AG04450 (cell line): ENCODE measurements at regions not wholly inside any gene's neighbourhood (a gene's known extent, or its start where the extent isn't known, plus 50 kb on each side); places are given as distances from the start of the nearest gene placed in this dataset.

Experiments
- CTCF ChIA-PET: fragments of 300-600, 350-600 bp; formaldehyde crosslinking; extraction: SDS; loops from one replicate; lab custom pipeline; 2022; ENCODE audit warnings: antibody characterized with exemption, inconsistent platforms; lab: Charles Lee
- POLR2A ChIA-PET: fragments of 350-600 bp; formaldehyde crosslinking; extraction: SDS; loops from one replicate; lab custom pipeline; 2021; ENCODE audit warnings: antibody characterized with exemption, inconsistent platforms; lab: Yijun Ruan, JAX
- DNase-seq: peaks from one replicate; pipeline ENCODE4 v3.0.0-alpha.2; 2011; ENCODE audit warnings: low read depth, low spot score
- H3K27ac ChIP-seq: one replicate; pipeline ENCODE4 v1.5.1; 2012; ENCODE audit warnings: low read depth, low read length, control low read depth
- H3K27me3 ChIP-seq: one replicate; pipeline ENCODE4 v1.6.0; 2012; ENCODE audit warnings: low read length; ENCODE audit not compliant: control insufficient read depth, insufficient read depth
- H3K4me3 ChIP-seq: 2 replicates; pipeline ENCODE4 v1.5.1; 2011; ENCODE audit warnings: mild to moderate bottlenecking, low read depth, low read length, control low read depth
- H3K9me3 ChIP-seq: 2 replicates; pipeline ENCODE4 v1.5.1; 2012; ENCODE audit warnings: low read length; ENCODE audit not compliant: control insufficient read depth, insufficient read depth
- CTCF ChIP-seq: IDR thresholded peaks from 2 replicates; pipeline ENCODE4 v1.5.1; 2011; ENCODE audit warnings: low read depth, low read length, control low read depth, inconsistent platforms

DNA sequence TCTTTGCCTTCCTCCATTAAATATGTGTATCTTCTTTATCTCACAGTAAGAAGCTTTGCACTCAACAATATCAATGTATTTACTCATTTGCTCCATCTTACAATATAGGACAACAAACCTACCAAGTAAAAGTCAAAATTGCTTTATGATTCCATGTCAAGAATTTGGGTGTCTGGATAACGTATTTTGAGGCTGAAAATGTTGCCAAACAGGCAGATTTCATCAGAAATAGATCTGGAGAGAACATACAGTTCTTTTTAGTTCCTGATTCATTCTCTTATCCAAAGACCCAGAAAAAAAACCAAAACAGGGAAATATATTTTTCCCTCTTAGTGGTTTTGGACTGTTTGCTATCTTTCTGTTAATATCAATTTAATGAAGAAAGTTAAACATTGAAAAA lies 621.1 kb downstream of the STK39 start:
- no peak for DNase-seq
- H3K9me3 ChIP-seq: no peaks in the 10 kb centered on the region
- no peaks in the 10 kb centered on the region for H3K27me3 ChIP-seq
- ChIA-PET CTCF (interaction anchor here (0.6 kb wide), 1 partner anchor 57 kb away, joined by 3 read pairs; no protein-coding TSS in a partner anchor), POLR2A (no interaction called here)
- TF ChIP-seq CTCF: no peak
- no peak overlapping the region for H3K4me3 ChIP-seq
- H3K27ac ChIP-seq: no peak overlapping the region

GRCh38 chr2:167616997-167617396 lies 630.4 kb downstream of the STK39 start:
- no peak overlapping the region for H3K4me3 ChIP-seq
- DNase-seq: no peak
- CTCF ChIA-PET: no interaction called here
- no peaks in the 10 kb centered on the region for H3K27me3 ChIP-seq
- no peaks in the 10 kb centered on the region for H3K9me3 ChIP-seq
- no peak overlapping the region for H3K27ac ChIP-seq
- TF ChIP-seq CTCF: no peak
- POLR2A ChIA-PET: no interaction called here

GRCh38 chr2:167613471-167613870 lies 633.9 kb downstream of the STK39 start:
- ChIA-PET CTCF (no interaction called here), POLR2A (no interaction called here)
- no peak overlapping the region for H3K27ac ChIP-seq
- no peak for TF ChIP-seq CTCF
- no peak overlapping the region for H3K4me3 ChIP-seq
- no peaks in the 10 kb centered on the region for H3K9me3 ChIP-seq
- no peaks in the 10 kb centered on the region for H3K27me3 ChIP-seq
- DNase-seq: no peak

GRCh38 chr2:167608487-167608886 lies 638.9 kb downstream of the STK39 start:
- H3K4me3 ChIP-seq: no peak overlapping the region
- no peaks in the 10 kb centered on the region for H3K9me3 ChIP-seq
- DNase-seq: no peak
- no peaks in the 10 kb centered on the region for H3K27me3 ChIP-seq
- no peak overlapping the region for H3K27ac ChIP-seq
- ChIA-PET CTCF (interaction anchor here (2.1 kb wide), 1 partner anchor 511 kb away, joined by 7 read pairs; no protein-coding TSS in a partner anchor), POLR2A (no interaction called here)
- TF ChIP-seq CTCF: no peak

GRCh38 chr2:167607731-167608130 lies 639.7 kb downstream of the STK39 start:
- no peak for TF ChIP-seq CTCF
- no peaks in the 10 kb centered on the region for H3K27me3 ChIP-seq
- POLR2A ChIA-PET: no interaction called here
- no peak overlapping the region for H3K4me3 ChIP-seq
- H3K27ac ChIP-seq: no peak overlapping the region
- no peaks in the 10 kb centered on the region for H3K9me3 ChIP-seq
- CTCF ChIA-PET: interaction anchor here (2.1 kb wide), 1 partner anchor 512 kb away, joined by 7 read pairs; no protein-coding TSS in a partner anchor
- DNase-seq: no peak
